ENCODE measurements at regions not wholly inside any gene's neighbourhood (a gene's known extent, or its start where the extent isn't known, plus 50 kb on each side); places are given as distances from the start of the nearest gene placed in this dataset.

DNA sequence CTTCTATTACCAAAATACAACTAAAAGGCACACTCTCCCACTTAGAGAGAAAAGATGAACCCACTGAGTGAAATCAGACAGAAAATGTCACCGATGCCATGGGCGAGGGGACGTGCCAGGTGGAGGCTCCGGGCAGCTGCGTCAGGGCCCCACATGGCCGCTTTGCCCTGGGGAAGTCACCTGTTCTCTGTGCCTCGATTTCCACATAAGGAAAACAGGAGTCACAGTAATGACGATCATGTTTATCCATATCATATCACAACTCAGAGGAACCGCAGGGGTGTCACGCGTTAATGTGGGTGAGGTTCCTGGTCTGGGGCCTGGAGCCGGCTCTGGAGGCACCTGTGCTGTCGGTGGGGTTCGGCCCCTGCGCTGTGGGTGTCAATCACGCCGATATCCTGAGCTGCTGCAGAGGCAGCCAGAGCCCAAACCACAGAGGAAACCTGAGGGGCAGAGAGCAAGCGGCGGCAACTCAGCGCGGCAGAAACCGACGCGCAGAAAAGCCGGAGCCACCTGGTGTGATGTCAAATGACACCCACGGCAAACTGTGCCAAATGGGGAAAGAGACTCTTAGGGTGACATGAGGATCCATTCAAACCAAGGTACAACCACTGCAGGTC, 243.7 kb downstream of the BRD1 start:
- no peaks in the 10 kb centered on the region for H3K36me3 ChIP-seq (ENCODE audit: insufficient read depth, low read depth, low read length)

DNA sequence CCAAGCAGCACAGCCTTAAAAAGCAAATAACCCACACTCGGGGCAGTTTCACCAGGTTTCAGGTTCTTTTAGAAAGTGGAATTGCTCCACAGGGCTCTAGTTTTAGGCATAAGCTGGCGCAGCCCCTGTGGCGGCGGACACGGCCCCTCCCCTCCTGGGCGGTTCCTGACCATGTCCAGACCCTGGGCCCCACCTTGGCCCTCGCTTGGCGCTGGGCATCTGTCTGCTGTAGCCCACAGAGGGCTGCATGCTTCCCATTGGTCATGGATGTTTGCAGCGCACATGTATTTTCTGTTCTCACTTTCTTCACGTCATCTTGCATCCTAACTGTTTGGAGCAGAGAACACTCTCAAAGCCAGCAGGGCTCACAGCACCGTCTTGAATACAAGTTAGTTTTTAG, 244.3 kb downstream of the BRD1 start:
- Histone ChIP-seq H3K4me1 (ENCODE audit: insufficient read depth, low read length) (no peaks in the 10 kb centered on the region), H3K27me3 (ENCODE audit: insufficient read depth, low read length) (no peaks in the 10 kb centered on the region), H3K36me3 (ENCODE audit: insufficient read depth, low read depth, low read length) (no peaks in the 10 kb centered on the region), H3K9me3 (ENCODE audit: insufficient read depth, low read depth, low read length) (no peaks in the 10 kb centered on the region), H3K27ac (ENCODE audit: low read length) (no peak overlapping the region), H3K4me3 (ENCODE audit: low read length) (no peak overlapping the region), H3K9ac (ENCODE audit: low read depth, low read length) (no peak overlapping the region)

More for the DNA sequence above, 243.7 kb downstream of the BRD1 start:
- H3K9me3 ChIP-seq (ENCODE audit: insufficient read depth, low read depth, low read length) = no peaks in the 10 kb centered on the region
- no peak overlapping the region for H3K4me3 ChIP-seq (ENCODE audit: low read length)
- no peaks in the 10 kb centered on the region for H3K4me1 ChIP-seq (ENCODE audit: insufficient read depth, low read length)
- no peak overlapping the region for H3K27ac ChIP-seq (ENCODE audit: low read length)
- H3K27me3 ChIP-seq (ENCODE audit: insufficient read depth, low read length) = no peaks in the 10 kb centered on the region
- no peak overlapping the region for H3K9ac ChIP-seq (ENCODE audit: low read depth, low read length)

DNA sequence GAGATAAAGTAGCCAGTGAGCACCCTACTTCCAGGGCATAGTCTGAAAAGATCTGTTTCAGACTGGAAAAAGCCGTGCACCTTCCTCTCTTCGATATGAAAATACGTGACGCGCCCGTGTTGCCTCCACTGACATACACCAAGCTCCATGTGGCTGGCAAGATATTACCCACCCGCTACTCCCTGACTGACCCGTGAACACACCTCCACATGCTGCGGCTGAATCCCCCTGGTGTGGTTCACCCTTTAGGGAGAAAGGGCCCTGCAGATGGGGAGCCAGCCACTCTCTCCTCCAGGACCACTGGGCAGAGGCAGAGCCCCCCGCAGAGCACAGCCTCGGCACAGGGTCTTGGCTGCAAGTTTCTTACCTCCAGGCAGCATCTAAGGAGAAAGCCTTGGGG, 245.0 kb downstream of the BRD1 start:
- H3K4me1 ChIP-seq (ENCODE audit: insufficient read depth, low read length) = no peaks in the 10 kb centered on the region

DNA sequence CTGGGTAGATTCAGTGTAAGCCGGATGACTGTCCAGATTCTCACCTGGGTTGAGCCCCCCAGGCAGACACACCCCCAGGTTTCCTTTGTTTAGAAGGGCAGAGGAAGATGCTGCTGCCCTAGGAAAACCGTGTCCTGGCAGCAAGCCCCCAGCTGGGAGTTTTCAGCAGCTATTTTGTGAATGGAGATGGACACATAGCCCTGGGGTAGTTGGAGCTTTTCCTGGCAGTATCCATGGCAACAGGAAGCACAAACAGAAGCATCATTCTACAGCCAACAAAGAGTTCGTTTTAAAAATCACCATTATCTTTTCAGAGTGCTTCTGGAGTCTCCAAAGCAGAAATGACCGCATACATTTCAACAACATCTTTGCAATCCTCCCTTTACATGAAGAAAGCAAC, 245.5 kb downstream of the BRD1 start:
- no peak overlapping the region for H3K9ac ChIP-seq (ENCODE audit: low read depth, low read length)
- H3K4me3 ChIP-seq (ENCODE audit: low read length) = no peak overlapping the region
- H3K27me3 ChIP-seq (ENCODE audit: insufficient read depth, low read length) = no peaks in the 10 kb centered on the region
- H3K27ac ChIP-seq (ENCODE audit: low read length) = no peak overlapping the region
- H3K4me1 ChIP-seq (ENCODE audit: insufficient read depth, low read length) = no peaks in the 10 kb centered on the region
- H3K9me3 ChIP-seq (ENCODE audit: insufficient read depth, low read depth, low read length) = no peaks in the 10 kb centered on the region
- H3K36me3 ChIP-seq (ENCODE audit: insufficient read depth, low read depth, low read length) = no peaks in the 10 kb centered on the region

More for the DNA sequence above, 245.0 kb downstream of the BRD1 start:
- Histone ChIP-seq H3K9me3 (ENCODE audit: insufficient read depth, low read depth, low read length) (no peaks in the 10 kb centered on the region), H3K4me3 (ENCODE audit: low read length) (no peak overlapping the region), H3K27ac (ENCODE audit: low read length) (no peak overlapping the region), H3K9ac (ENCODE audit: low read depth, low read length) (no peak overlapping the region), H3K27me3 (ENCODE audit: insufficient read depth, low read length) (no peaks in the 10 kb centered on the region), H3K36me3 (ENCODE audit: insufficient read depth, low read depth, low read length) (no peaks in the 10 kb centered on the region)

DNA sequence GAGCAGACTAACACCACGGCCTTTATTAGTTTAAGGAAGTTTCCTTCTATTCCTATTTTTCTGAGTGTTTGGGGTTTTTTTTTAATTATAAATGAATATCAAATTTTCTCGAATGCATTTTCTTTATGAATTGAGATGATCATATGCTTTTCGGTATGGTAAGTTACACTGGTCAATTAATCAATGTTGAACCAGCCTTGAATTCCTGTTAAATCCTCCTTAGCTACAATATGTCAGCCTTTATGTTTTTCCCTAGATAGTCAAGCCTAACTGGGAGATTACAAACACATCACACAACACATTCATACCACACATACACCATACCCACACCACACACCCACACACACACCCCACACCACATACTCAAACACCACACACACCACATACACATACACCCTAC, 247.6 kb downstream of the BRD1 start:
- no peaks in the 10 kb centered on the region for H3K27me3 ChIP-seq (ENCODE audit: insufficient read depth, low read length)

DNA sequence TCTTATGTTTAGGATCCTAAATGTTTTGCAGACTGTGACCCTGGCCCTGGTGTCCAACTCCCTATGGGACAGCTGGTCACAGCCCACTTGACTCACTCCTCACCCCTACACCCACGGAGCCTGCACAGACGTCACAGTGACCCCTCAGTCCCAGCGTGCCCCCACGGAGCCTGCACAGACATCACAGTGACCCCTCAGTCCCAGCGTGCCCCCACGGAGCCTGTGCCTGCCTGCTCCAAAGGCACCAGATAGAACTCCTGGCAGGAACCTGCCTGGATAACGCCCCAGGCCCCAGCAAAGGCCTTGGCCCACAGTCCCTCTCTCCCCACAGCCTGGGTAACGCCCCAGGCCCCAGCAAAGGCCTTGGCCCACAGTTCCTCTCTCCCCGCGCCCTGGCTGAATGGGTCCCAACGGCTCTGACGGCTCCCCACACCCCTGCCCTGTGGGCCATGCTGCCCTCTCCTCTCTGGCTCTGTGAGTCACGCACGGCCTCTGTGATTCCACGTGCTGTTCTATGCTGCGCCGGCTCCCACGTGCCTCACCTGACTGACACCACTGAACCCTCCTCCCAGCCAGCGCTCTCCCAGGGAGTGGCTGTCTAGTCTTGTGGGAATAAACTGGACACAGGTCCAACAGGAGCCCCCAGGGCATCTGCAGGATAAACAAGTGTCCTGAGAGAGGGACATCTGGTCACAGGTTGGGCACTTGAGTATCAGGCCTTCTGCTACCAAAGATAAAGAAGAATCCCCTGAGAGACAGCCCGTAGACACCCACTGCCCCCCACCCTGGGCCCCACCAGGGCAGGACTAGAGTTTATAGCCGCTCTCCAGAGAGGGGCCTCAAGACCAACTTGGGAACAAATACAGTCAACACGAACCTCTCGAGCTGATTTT, 250.3 kb downstream of the BRD1 start:
- H3K9me3 ChIP-seq (ENCODE audit: insufficient read depth, low read depth, low read length) = no peaks in the 10 kb centered on the region
- no peaks in the 10 kb centered on the region for H3K4me1 ChIP-seq (ENCODE audit: insufficient read depth, low read length)
- no peak overlapping the region for H3K27ac ChIP-seq (ENCODE audit: low read length)

More for the DNA sequence above, 247.6 kb downstream of the BRD1 start:
- Histone ChIP-seq H3K4me1 (ENCODE audit: insufficient read depth, low read length) (no peaks in the 10 kb centered on the region), H3K4me3 (ENCODE audit: low read length) (no peak overlapping the region), H3K36me3 (ENCODE audit: insufficient read depth, low read depth, low read length) (no peaks in the 10 kb centered on the region), H3K9me3 (ENCODE audit: insufficient read depth, low read depth, low read length) (no peaks in the 10 kb centered on the region), H3K9ac (ENCODE audit: low read depth, low read length) (no peak overlapping the region), H3K27ac (ENCODE audit: low read length) (no peak overlapping the region)

DNA sequence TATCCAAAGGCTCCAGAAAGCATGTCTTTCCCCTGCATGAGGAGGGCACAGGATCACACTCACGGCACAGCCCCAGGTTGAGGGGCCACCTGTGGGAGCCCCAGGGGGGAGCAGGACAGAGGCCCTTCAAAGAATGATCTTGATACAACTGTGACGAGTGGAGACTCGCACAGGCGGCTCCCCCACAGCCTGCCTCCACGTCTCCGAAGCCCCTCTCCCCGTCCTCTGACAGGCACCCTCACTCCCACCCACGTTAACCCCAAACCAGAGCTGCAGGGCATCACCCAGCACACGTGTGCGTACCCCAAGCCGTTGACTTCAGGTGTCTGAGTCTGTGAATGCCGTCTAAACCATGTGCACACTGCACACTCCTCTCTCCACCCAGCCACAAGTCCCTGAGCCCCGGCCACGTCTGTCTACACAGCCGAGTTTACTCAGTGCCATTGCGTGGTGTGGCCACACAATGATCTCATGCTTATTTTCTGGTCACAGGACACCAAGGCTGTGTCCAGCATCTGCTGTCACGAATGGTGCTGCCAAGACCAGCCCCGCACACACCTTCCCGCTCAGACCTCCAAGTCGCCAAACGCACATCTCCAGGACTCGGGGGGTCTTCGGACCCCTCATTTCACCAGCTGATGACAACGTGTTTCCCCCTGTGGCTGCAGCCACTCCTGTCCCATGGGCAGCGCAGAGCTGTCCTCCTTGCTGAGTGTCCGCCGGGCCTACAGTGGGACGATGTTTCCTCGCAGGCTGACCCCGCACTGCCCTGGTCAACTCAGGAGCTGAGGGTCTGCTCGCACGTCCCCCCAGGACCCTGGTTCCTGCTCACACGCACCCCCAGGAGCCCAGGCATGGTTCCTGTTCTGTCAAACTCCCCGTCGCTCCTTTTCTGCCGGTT, 251.2 kb downstream of the BRD1 start:
- Histone ChIP-seq H3K4me3 (ENCODE audit: low read length) (no peak overlapping the region), H3K27ac (ENCODE audit: low read length) (no peak overlapping the region), H3K9ac (ENCODE audit: low read depth, low read length) (no peak overlapping the region), H3K4me1 (ENCODE audit: insufficient read depth, low read length) (no peaks in the 10 kb centered on the region), H3K36me3 (ENCODE audit: insufficient read depth, low read depth, low read length) (no peaks in the 10 kb centered on the region), H3K9me3 (ENCODE audit: insufficient read depth, low read depth, low read length) (no peaks in the 10 kb centered on the region), H3K27me3 (ENCODE audit: insufficient read depth, low read length) (no peaks in the 10 kb centered on the region)

More for the DNA sequence above, 250.3 kb downstream of the BRD1 start:
- H3K4me3 ChIP-seq (ENCODE audit: low read length) = no peak overlapping the region
- no peak overlapping the region for H3K9ac ChIP-seq (ENCODE audit: low read depth, low read length)
- no peaks in the 10 kb centered on the region for H3K36me3 ChIP-seq (ENCODE audit: insufficient read depth, low read depth, low read length)
- H3K27me3 ChIP-seq (ENCODE audit: insufficient read depth, low read length) = no peaks in the 10 kb centered on the region

DNA sequence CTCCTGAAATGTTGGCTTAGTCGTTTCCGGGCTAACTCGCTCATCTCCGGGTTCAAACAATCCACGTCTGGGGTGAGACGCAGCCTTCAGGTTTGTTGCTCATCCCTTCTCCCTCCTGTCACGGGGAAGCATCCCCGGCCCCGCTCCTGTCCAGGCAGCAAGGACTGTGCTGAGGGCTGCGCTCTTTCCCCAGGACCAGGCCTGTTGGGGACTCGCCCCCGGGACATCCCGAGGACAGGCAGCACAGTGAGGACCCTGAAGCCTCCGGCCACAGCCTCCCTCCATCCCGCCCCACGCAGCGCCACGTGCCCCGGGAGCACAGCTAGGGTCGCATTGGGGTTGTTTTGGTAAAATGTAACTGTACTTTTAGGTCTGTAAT, 252.0 kb downstream of the BRD1 start:
- H3K4me3 ChIP-seq (ENCODE audit: low read length) = no peak overlapping the region
- H3K9ac ChIP-seq (ENCODE audit: low read depth, low read length) = no peak overlapping the region
- no peak overlapping the region for H3K27ac ChIP-seq (ENCODE audit: low read length)
- no peaks in the 10 kb centered on the region for H3K27me3 ChIP-seq (ENCODE audit: insufficient read depth, low read length)
- H3K4me1 ChIP-seq (ENCODE audit: insufficient read depth, low read length) = no peaks in the 10 kb centered on the region
- H3K36me3 ChIP-seq (ENCODE audit: insufficient read depth, low read depth, low read length) = no peaks in the 10 kb centered on the region
- no peaks in the 10 kb centered on the region for H3K9me3 ChIP-seq (ENCODE audit: insufficient read depth, low read depth, low read length)

DNA sequence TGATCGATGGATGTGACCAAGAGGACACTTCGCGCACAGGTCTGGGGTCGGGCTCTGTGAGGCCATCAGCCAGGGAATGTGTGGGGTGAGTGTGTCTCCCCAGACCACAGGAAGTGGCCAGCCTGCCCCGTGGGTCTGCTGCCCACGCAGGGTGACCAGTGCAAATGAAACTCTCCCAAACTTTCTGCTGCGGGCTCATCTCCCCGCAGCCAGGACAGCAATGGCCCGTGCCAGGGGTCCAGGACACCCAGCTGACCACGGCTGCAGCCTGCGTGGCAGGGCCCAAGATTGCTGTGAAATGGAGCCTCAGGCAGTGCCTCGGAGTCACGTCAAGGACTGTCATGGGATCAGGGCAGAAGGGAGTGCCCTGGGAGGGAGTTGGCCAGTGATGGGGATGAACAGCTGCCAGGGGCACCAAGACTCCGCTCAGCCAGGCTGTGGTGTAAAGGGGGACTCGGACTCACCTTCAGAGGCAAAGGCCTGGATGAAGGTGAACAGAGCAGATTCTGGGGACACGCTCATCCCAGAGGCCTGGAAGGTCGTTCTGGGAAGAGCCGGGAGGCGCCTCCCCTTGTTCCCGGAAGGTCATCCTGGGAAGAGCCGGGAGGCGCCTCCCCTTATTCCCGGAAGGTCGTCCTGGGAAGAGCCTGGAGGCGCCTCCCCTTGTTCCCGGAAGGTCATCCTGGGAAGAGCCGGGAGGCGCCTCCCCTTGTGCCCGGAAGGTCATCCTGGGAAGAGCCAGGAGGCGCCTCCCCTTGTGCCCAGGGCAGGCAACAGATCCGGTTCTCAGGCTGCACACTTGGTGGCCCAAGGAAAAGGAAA, 252.6 kb downstream of the BRD1 start:
- no peak overlapping the region for H3K9ac ChIP-seq (ENCODE audit: low read depth, low read length)
- no peaks in the 10 kb centered on the region for H3K36me3 ChIP-seq (ENCODE audit: insufficient read depth, low read depth, low read length)
- H3K4me3 ChIP-seq (ENCODE audit: low read length) = no peak overlapping the region
- H3K4me1 ChIP-seq (ENCODE audit: insufficient read depth, low read length) = no peaks in the 10 kb centered on the region
- no peaks in the 10 kb centered on the region for H3K9me3 ChIP-seq (ENCODE audit: insufficient read depth, low read depth, low read length)
- no peak overlapping the region for H3K27ac ChIP-seq (ENCODE audit: low read length)
- H3K27me3 ChIP-seq (ENCODE audit: insufficient read depth, low read length) = no peaks in the 10 kb centered on the region

DNA sequence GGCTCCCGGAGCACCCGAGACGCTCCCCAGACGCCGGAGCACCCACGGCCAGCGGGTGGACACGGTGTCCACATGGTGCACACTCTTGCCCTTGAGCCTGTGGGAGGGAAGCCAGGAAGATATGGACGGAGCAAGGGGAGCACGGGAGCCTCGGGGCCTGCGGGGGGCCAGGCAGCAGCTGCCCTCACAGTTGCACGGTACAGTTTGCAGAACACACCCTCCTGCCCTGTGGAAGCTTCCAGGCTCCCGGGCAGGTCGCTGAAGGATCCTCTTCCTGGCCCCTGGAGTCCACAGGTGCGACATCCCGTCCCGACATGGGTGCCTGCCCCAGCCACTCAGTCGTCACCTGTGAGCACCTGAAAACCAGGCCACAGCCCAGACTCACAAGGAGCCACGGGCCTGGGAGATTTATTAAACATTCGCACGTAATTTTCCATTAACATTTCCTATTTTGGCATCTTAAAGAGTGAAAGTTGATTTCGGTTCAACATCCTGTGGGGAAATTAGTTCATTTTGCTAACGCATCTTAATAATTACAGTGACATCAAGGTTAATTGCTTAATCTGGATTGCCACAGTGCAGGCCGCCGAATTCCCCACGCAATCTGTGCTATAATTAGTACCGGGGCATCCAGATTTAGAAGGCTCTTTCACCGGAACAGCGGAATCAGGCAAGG, 253.3 kb downstream of the BRD1 start:
- no peak overlapping the region for H3K27ac ChIP-seq (ENCODE audit: low read length)
- no peaks in the 10 kb centered on the region for H3K36me3 ChIP-seq (ENCODE audit: insufficient read depth, low read depth, low read length)
- no peak overlapping the region for H3K4me3 ChIP-seq (ENCODE audit: low read length)
- no peak overlapping the region for H3K9ac ChIP-seq (ENCODE audit: low read depth, low read length)
- H3K4me1 ChIP-seq (ENCODE audit: insufficient read depth, low read length) = no peaks in the 10 kb centered on the region
- H3K9me3 ChIP-seq (ENCODE audit: insufficient read depth, low read depth, low read length) = no peaks in the 10 kb centered on the region
- no peaks in the 10 kb centered on the region for H3K27me3 ChIP-seq (ENCODE audit: insufficient read depth, low read length)

Data from iPS-20b (cell line).